Neural cell (in vitro differentiated cells): ENCODE measurements at regions not wholly inside any gene's neighbourhood (a gene's known extent, or its start where the extent isn't known, plus 50 kb on each side); places are given as distances from the start of the nearest gene placed in this dataset.

Experiments
- H2AFZ ChIP-seq: fragments of 200-600, 300-800 bp; sonication (generic), shearing (Covaris generic); 2 replicates; pipeline ENCODE4 v1.6.0; 2014; ENCODE audit warnings: low read depth, mild to moderate bottlenecking, antibody characterized with exemption, low read length, moderate library complexity
- H3F3A ChIP-seq: fragments of 200-600 bp; shearing (Covaris generic); 2 replicates; pipeline ENCODE4 v1.6.1; 2016; ENCODE audit warnings: mild to moderate bottlenecking, moderate library complexity, mixed read lengths, antibody characterized with exemption, low read length; ENCODE audit not compliant: insufficient read depth, poor library complexity, severe bottlenecking
- H3K27ac ChIP-seq: fragments of 200-600, 300-800 bp; sonication (generic), shearing (Covaris generic); 2 replicates; pipeline ENCODE4 v1.5.1; 2014; ENCODE audit warnings: mild to moderate bottlenecking, low read length, moderate library complexity
- H3K27me3 ChIP-seq: fragments of 300-800, 200-600 bp; sonication (generic), shearing (Covaris generic); 2 replicates; pipeline ENCODE4 v1.6.0; 2014; ENCODE audit warnings: mild to moderate bottlenecking, low read depth, low read length, moderate library complexity; ENCODE audit not compliant: insufficient read depth
- H3K36me3 ChIP-seq: fragments of 300-800, 200-600 bp; sonication (generic), shearing (Covaris generic); 2 replicates; pipeline ENCODE4 v1.5.1; 2014; ENCODE audit warnings: mild to moderate bottlenecking, antibody characterized with exemption, low read length, moderate library complexity; ENCODE audit not compliant: insufficient read depth
- H3K4me2 ChIP-seq: fragments of 300-800, 200-600 bp; sonication (generic), shearing (Covaris generic); 2 replicates; pipeline ENCODE4 v1.6.0; 2014; ENCODE audit warnings: mild to moderate bottlenecking, low read length
- H3K4me3 ChIP-seq: fragments of 300-800, 200-600 bp; sonication (generic), shearing (Covaris generic); 2 replicates; pipeline ENCODE4 v1.5.1; 2014; ENCODE audit warnings: mild to moderate bottlenecking, low read length, moderate library complexity
- H3K79me2 ChIP-seq: fragments of 200-600 bp; shearing (Covaris generic); replicated peaks from 2 replicates; pipeline ENCODE4 v1.6.0; 2014; ENCODE audit warnings: mild to moderate bottlenecking, low read length, moderate library complexity; ENCODE audit not compliant: insufficient read depth
- H3K9ac ChIP-seq: fragments of 300-800, 200-600 bp; sonication (generic), shearing (Covaris generic); 2 replicates; pipeline ENCODE4 v1.6.1; 2016; ENCODE audit warnings: mild to moderate bottlenecking, low read length, mixed read lengths
- H3K9me2 ChIP-seq: fragments of 200-600 bp; shearing (Covaris generic); 2 replicates; pipeline ENCODE4 v1.6.1; 2016; ENCODE audit warnings: mild to moderate bottlenecking, low read length, mixed read lengths; ENCODE audit not compliant: insufficient read depth
- H3K9me3 ChIP-seq: fragments of 200-600, 300-800 bp; sonication (generic), shearing (Covaris generic); 2 replicates; pipeline ENCODE4 v1.6.1; 2016; ENCODE audit warnings: mild to moderate bottlenecking, mixed run types, low read length, moderate library complexity, mixed read lengths
- H4K20me1 ChIP-seq: fragments of 200-600 bp; shearing (Covaris generic); 2 replicates; pipeline ENCODE4 v1.6.1; 2016; ENCODE audit warnings: mild to moderate bottlenecking, mixed run types; ENCODE audit not compliant: insufficient read depth
- CTCF ChIP-seq: fragments of 450-650 bp; IDR thresholded peaks from 2 replicates; pipeline ENCODE4 v1.5.1; 2014; ENCODE audit warnings: antibody characterized with exemption, mild to moderate bottlenecking, moderate library complexity; ENCODE audit not compliant: poor library complexity, severe bottlenecking
- EP300 ChIP-seq: fragments of 450-650 bp; conservative IDR thresholded peaks from 2 replicates; pipeline ENCODE4 v1.6.1; 2014; ENCODE audit warnings: antibody characterized with exemption, mild to moderate bottlenecking, moderate library complexity; ENCODE audit not compliant: poor library complexity, severe bottlenecking
- EZH2 ChIP-seq: fragments of 200-600, 300-800 bp; shearing (Covaris generic), sonication (generic); IDR thresholded peaks from 2 replicates; pipeline ENCODE4 v1.6.1; 2014; ENCODE audit warnings: antibody characterized with exemption, low read length, borderline replicate concordance, mild to moderate bottlenecking; ENCODE audit not compliant: insufficient read depth, poor library complexity, severe bottlenecking
- MXI1 ChIP-seq: fragments of 450-650 bp; conservative IDR thresholded peaks from 2 replicates; pipeline ENCODE4 v1.6.1; 2014; ENCODE audit warnings: antibody characterized with exemption, mild to moderate bottlenecking; ENCODE audit not compliant: poor library complexity, severe bottlenecking
- POLR2AphosphoS5 ChIP-seq: IDR thresholded peaks from 2 replicates; pipeline ENCODE4 v1.6.1; 2012
- RAD21 ChIP-seq: fragments of 450-650 bp; conservative IDR thresholded peaks from 2 replicates; pipeline ENCODE4 v1.6.1; 2014; ENCODE audit warnings: antibody characterized with exemption, mild to moderate bottlenecking, moderate library complexity
- REST ChIP-seq: IDR thresholded peaks from 2 replicates; pipeline ENCODE4 v1.6.1; 2012; ENCODE audit warnings: borderline replicate concordance
- SMC3 ChIP-seq: fragments of 450-650 bp; conservative IDR thresholded peaks from 2 replicates; pipeline ENCODE4 v1.6.1; 2014; ENCODE audit warnings: antibody characterized with exemption, mild to moderate bottlenecking, moderate library complexity; ENCODE audit not compliant: poor library complexity
- TAF1 ChIP-seq: IDR thresholded peaks from 2 replicates; pipeline ENCODE4 v1.6.1; 2012; ENCODE audit warnings: low read depth

- Histone ChIP-seq H2AFZ (no peak overlapping the region), H4K20me1 (no peaks in the 10 kb centered on the region), H3K9me3 (no peaks in the 10 kb centered on the region), H3K4me3 (no peak overlapping the region), H3K9me2 (no peaks in the 10 kb centered on the region), H3K79me2 (no peaks in the 10 kb centered on the region), H3K9ac (no peak overlapping the region), H3K27ac (no peak overlapping the region), H3K27me3 (no peaks in the 10 kb centered on the region), H3K36me3 (no peaks in the 10 kb centered on the region), H3K4me2 (no peak overlapping the region), H3F3A (no peaks in the 10 kb centered on the region)
- TF ChIP-seq MXI1 (no peak), RAD21 (no peak), EZH2 (no peak), CTCF (no peak), SMC3 (no peak), EP300 (no peak), TAF1 (no peak), POLR2AphosphoS5 (no peak), REST (no peak)
Observed at GRCh38 chr11:91771961-91772360, 452.7 kb upstream of the FAT3 start.

GRCh38 chr11:91768783-91769182 is 455.8 kb upstream of the FAT3 start:
- H3K9me2 ChIP-seq: no peaks in the 10 kb centered on the region
- no peak overlapping the region for H3K4me2 ChIP-seq
- no peaks in the 10 kb centered on the region for H3K79me2 ChIP-seq
- H3K4me3 ChIP-seq: no peak overlapping the region
- H3K27me3 ChIP-seq: no peaks in the 10 kb centered on the region
- H3K9ac ChIP-seq: no peak overlapping the region
- no peaks in the 10 kb centered on the region for H4K20me1 ChIP-seq
- H3K9me3 ChIP-seq: no peaks in the 10 kb centered on the region
- no peaks in the 10 kb centered on the region for H3F3A ChIP-seq
- H3K27ac ChIP-seq: no peak overlapping the region
- no peak overlapping the region for H2AFZ ChIP-seq
- no peak for TF ChIP-seq MXI1
- TF ChIP-seq EZH2: no peak
- no peak for TF ChIP-seq RAD21
- no peak for TF ChIP-seq CTCF
- no peak for TF ChIP-seq POLR2AphosphoS5
- no peak for TF ChIP-seq REST
- no peak for TF ChIP-seq TAF1
- TF ChIP-seq SMC3: no peak
- no peak for TF ChIP-seq EP300
- H3K36me3 ChIP-seq: no peaks in the 10 kb centered on the region
